Neural cell (in vitro differentiated cells): ENCODE measurements at regions not wholly inside any gene's neighbourhood (a gene's known extent, or its start where the extent isn't known, plus 50 kb on each side); places are given as distances from the start of the nearest gene placed in this dataset.

Source experiments
- CTCF ChIP-seq: fragments of 450-650 bp; IDR thresholded peaks from 2 replicates; pipeline ENCODE4 v1.5.1; 2014; ENCODE audit warnings: antibody characterized with exemption, mild to moderate bottlenecking, moderate library complexity; ENCODE audit not compliant: poor library complexity, severe bottlenecking
- EP300 ChIP-seq: fragments of 450-650 bp; conservative IDR thresholded peaks from 2 replicates; pipeline ENCODE4 v1.6.1; 2014; ENCODE audit warnings: antibody characterized with exemption, mild to moderate bottlenecking, moderate library complexity; ENCODE audit not compliant: poor library complexity, severe bottlenecking
- EZH2 ChIP-seq: fragments of 200-600, 300-800 bp; shearing (Covaris generic), sonication (generic); IDR thresholded peaks from 2 replicates; pipeline ENCODE4 v1.6.1; 2014; ENCODE audit warnings: antibody characterized with exemption, low read length, borderline replicate concordance, mild to moderate bottlenecking; ENCODE audit not compliant: insufficient read depth, poor library complexity, severe bottlenecking
- POLR2AphosphoS5 ChIP-seq: IDR thresholded peaks from 2 replicates; pipeline ENCODE4 v1.6.1; 2012
- RAD21 ChIP-seq: fragments of 450-650 bp; conservative IDR thresholded peaks from 2 replicates; pipeline ENCODE4 v1.6.1; 2014; ENCODE audit warnings: antibody characterized with exemption, mild to moderate bottlenecking, moderate library complexity
- REST ChIP-seq: IDR thresholded peaks from 2 replicates; pipeline ENCODE4 v1.6.1; 2012; ENCODE audit warnings: borderline replicate concordance
- SMC3 ChIP-seq: fragments of 450-650 bp; conservative IDR thresholded peaks from 2 replicates; pipeline ENCODE4 v1.6.1; 2014; ENCODE audit warnings: antibody characterized with exemption, mild to moderate bottlenecking, moderate library complexity; ENCODE audit not compliant: poor library complexity
- TAF1 ChIP-seq: IDR thresholded peaks from 2 replicates; pipeline ENCODE4 v1.6.1; 2012; ENCODE audit warnings: low read depth

DNA sequence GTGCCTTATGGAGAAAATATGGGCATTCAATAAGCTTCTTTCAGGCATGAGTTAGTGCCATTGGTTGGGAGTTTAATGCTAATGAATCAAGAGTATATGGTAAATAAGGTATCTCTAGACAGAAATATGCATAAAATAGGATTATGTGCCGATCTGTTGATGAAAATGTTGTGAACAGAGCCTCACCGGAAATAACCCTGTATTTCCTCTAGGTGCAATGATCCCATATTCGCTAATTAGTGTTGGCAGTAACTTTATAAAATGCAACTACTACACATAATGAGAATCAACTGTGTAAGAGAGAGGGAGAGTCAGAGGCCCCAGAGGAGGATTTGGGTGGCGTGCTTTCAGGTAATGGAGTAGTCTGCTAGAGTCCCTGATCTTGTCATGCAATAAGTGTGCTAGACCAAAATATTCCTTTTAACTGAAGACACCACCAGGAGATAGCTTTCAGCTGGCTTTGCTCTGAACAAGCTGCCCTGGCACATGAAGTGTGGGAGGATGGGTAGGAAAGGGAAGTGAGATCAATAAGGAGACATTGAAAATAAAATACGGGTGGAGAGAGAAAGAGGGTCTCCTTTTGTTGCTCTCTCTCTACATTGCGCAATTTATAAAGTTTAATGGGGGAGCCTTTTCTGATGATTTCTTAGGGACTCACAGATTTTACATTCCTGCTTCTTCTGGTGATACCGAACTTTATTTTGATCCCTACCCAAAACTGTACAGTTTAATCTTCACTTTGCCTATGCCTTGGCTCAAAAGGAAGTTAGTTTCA is 68.6 kb upstream of the PLXNC1 start:
- no peak for TF ChIP-seq CTCF
- no peak for TF ChIP-seq RAD21
- no peak for TF ChIP-seq EZH2
- no peak for TF ChIP-seq EP300
- TF ChIP-seq POLR2AphosphoS5, result no peak
- TF ChIP-seq REST, result no peak
- TF ChIP-seq SMC3, result no peak
- TF ChIP-seq TAF1, result no peak
